NCI-H2107 treated with DMSO at 0.1 percent for 48 hours (cell line): ENCODE measurements at regions not wholly inside any gene's neighbourhood (a gene's known extent, or its start where the extent isn't known, plus 50 kb on each side); places are given as distances from the start of the nearest gene placed in this dataset.

Source experiments
- DNase-seq: peaks from one replicate; lab custom pipeline; 2025; ENCODE audit not compliant: unreplicated experiment; lab: John Stamatoyannopoulos, UW

DNA sequence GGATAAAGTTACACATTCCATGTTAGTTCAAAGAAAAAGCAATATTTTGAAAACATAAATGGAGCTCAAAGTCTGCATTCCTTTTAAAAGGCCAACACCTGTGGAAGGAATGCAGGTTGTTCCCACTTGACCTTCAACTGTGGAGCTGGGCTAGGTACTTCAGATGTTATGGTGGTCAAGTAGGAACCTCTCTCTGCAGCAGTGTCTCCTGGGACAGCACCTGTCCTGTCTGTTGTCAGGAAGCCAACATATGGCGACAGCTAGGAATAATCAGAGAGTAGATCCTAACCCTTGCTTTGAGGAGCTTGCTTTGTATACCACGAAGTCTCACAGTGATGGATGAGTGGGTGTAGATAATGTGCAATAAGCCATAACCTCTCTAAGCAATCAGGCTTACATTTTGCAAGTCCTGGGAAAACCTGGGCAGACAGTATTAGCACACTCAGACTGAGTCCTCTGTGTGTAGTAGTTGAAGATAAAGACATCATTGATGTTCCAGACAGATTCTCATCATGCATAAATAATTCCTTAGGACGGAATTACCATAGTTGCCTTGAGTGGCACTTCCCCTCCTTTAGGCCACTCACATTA, 347.5 kb downstream of the PRL start:
- no peak for DNase-seq

DNA sequence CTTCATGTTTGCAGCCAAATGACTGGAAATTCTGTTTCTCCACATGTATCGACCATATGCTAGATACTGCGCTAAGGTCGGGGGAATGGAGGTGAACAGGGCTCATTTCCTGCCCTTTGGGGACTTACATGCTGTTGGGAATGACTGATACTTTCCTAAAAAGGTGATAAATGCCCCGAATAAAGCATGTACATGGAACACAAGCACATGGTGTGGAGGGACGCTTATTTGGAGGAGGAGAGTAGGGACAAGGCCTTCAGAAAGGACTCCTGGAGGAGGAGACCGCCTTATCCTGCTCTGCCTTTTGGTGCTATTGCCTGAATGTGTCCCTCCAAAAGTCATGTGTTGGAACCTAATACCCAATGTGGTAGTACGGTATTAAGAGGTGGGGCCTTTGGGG, 344.5 kb downstream of the PRL start:
- no peak for DNase-seq

DNA sequence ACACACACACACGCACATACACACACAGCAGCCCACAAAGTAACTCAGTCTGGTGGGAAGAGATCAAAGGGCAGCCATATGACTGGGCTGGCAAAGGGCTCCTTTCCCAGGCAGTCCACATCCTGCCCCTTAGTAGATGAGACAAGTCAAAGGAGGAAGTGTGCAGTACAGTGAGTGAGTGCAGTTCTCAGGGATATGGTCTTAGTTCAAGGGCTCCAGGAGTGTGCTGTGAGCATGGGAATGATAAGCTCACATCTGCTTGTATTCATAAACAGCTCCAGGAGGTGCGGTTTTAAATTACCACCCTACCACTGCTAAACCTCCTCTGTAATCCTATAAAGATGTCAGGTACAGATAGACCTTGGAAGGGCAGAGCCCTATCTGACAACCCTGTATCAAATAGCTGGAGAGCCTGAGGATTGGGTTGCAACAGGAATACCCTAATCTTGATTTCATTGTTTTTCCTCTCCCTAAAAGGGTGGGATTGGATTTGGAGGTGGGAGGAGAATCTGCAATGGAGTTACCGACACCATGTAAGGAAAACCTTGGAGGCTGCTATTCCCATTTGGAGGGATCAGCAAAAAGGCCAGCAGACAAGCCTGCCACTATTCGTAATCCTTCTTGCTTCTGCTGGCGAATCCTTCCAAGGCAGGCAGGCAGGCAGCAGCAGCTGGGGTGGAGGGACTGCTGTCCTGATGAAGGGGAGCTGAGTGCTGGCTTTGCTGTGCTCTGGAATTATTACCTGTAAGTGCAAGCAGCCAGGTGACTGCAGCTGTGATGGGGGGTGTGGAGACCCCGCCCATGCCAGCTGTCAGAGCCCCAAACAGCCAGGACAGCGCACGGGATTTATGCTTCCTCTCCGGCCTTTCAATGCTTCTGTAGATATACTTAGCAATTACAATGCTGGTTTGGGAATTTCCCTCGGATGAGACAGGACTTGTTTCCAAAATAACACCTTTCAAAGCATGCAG, 342.7 kb downstream of the PRL start:
- DNase-seq, result peak; percentile 52

DNA sequence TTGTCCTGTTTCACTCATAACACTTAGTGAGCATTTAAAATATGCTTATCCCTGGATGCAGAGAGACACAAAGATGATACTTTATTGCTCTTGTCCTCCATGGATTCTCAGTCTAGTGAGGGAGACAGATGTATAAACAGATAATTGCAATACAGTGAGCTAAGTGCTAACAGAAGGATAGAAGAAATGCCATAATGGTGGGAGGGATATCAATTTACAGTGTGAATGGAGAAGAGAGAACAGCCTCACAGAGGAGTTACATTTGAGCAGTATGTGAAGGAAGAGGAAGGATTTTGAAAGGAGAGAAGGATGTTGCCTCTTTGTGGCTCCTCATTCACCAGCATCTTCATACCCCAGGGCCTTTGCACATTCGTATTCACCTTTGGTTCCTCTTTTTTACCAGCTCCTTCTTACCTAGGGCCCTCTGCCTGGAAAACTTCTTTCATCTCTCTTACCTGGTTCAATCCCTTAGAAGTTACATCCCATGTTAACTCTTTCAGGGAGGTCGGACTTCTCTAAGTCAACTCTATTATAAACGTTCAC, 341.7 kb downstream of the PRL start:
- no peak for DNase-seq

GRCh38 chr6:21955951-21956350, 340.9 kb downstream of the PRL start:
- no peak for DNase-seq

DNA sequence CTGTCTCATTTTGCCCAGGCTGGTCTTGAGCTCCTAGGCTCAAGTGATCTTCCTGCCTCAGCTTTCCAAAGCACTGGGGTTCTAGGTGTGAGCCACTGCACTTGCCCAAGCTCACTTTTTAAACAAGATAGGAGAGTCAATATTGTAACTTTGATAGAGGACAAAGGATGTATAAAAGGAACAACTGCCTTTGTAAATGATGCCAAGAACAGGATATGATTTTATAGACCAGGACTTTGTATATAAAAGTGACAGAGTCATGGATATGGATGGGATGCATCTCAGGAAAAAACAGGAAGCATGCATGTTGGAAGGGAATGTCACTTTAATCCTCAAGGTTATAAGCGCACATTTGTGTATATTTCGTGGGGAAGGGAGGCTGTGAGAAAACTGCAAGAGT, 338.4 kb downstream of the PRL start:
- DNase-seq, result no peak

DNA sequence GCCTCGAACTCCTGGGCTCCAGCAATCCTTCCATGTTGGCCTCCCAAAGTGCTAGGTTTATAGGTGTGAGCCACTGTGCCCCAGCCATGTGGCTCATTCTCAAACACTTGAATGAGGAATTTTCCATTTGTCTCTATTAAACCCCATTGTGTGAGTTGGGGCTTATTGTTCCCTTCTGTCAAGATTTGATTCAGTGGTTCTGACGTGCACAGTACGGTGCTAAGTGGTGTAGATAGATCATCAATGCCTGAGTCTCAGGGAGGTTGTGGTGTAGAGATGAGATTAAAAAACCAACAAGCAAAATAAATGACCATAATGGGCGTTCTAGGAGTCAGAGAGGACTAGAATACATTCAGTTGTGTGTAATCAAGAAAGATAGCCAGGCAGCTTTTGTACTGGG, 335.6 kb downstream of the PRL start:
- DNase-seq, result no peak

DNA sequence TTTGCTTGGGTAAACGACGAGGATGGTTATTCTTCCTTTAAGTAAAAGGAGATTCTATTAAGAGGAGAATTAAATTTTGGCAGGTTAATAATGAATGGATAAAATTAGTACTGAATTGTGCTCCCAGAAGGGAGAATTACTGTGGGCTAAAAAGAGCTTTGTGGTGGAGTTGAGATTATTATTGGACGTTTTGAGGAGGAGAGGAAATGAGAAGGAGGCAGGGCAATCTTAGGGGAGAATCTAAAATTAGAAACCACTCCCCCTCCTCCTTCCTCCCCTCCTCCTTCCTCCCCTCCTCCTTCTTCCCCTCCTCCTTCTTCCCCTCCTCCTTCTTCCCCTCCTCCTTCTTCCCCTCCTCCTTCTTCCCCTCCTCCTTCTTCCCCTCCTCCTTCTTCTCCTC, 331.8 kb downstream of the PRL start:
- no peak for DNase-seq

GRCh38 chr6:21965953-21966539, 330.8 kb downstream of the PRL start:
- no peak for DNase-seq

DNA sequence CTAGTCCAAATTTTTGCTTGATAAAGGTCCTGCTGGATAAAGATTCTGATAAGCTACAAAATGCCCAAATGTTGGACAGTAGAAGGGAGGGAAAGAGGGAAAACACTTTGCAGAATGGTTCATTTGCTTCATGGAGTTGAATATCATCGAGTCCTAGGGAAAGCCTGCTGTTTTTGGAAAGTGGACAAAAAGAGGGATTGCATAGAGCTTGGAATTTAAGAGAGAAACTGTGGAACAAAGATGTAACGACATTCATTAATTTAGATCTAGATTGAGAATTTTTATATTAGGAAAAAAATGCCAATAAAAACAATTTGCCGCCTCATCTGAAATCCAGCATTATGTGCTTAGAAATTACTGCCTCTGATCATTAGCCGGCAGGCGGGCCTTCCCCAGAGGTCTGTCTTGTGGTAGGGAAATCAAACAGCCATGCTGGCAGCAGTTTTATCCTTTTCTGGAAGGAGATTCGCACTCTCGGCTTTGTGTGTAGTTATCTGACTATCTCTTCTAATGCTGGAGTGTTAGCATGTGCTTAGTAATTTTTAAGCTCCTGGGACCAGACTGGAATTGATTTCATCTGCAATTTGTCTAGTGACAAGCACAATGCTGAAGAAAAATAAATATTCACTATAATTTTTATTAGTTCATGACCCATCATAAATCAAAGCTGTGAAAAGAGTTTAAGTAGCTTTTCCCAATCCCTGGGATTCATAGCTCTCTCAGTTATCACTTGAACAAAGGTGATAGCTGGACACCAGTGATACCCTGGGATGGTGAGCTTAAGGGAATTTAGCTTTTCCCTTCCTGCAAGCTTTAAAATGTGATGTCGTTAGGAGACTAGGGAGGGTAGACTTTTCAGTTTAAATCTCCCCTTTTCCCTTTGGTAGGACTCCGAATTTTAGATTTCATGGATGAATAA, 329.5 kb downstream of the PRL start:
- no peak for DNase-seq

DNA sequence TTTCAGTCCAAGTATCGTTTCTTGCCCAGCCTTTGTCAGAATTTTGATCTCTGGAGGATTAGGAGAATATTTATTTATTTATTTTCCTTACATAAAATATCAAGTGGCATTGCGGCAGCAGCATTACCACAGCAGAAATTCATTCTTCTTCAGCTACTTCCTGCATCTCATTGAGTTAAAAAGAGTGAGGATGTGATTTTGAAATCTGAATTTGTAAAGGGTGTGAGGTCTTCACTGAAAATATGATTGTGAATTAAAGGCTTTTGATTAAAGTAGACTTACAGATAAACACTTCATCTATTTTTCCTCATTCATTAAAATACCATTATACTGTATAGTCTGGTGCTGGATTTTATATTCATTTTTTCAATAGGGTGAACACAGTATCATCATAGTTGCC, 328.4 kb downstream of the PRL start:
- no peak for DNase-seq

- DNase-seq, result no peak
Measured at GRCh38 chr6:21969192-21969591, 327.6 kb downstream of the PRL start.

DNA sequence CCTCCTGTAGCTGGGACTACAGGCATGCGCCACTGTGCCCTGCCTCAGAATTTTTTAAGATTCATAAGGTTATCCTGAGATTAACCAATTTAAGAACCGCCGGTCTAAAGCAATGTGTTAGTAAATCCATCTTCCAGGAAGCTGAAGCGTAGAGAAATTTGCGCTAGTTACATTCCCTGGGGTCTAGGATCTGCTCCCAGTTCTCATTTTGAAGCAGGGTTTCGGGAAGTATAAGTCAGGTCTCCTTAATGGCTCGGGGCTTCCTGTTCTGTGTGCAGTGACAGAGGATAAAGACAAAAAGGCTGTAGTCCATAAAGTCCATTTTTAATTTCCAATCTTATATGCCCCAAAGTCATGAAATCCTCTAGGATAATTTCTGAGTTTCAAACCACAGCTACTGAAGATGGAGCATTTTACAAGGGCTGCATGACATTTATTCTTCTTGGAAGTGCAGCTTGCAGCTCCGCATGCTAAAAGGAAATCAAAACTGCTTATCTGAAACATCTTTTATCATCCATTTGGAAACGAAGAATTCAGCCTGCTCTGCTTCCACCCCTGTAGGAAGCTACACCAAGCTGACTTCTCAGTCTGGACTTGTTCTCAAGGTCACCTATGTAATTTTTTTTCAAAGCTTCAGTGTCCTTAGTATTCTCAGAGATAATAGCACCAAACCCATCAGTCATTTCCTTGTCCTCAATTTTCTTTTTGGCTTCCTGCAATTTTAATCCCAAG, 326.1 kb downstream of the PRL start:
- no peak for DNase-seq

DNA sequence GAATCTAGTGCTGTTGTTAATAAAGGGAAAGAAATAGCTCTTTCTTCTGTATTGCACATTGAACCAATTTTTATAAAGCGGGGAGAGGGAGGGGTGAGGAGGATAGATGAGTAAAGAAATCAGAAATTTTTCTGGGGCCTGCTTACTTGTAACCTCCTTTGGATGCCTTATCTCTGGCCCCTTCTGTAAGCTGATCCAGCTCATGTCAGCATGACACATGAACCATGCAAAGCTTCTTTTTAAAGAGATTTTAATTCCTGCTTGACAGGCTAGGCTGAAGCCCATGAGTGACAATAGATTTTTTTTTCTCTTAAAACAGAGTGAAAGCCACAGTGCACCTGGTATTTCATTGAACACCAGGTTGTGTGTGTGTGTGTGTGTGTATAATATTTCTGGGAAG, 325.3 kb downstream of the PRL start:
- DNase-seq, result peak; percentile 64

GRCh38 chr6:21972516-21972915, 324.3 kb downstream of the PRL start:
- DNase-seq, result no peak

DNA sequence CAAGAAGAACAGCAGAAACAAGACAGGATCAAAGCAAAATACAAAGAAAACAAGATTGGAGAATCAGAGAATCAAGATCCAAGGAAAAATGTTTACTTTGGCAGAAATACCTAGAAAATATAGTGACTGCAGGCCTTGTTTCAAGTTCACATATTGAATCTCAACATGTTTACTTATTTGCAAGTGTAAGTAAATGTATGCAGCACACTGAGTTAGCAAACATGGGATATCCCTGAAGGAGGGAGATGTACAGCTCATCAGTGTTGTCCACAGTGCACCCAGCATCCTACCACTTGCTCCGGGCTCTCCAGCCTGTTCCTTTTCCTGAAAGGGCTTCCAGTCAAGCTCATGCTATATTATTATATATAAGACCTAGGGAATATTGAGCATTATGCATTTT, 319.5 kb downstream of the PRL start:
- DNase-seq, result no peak

GRCh38 chr6:21981235-21981833, 315.5 kb downstream of the PRL start:
- no peak for DNase-seq

DNA sequence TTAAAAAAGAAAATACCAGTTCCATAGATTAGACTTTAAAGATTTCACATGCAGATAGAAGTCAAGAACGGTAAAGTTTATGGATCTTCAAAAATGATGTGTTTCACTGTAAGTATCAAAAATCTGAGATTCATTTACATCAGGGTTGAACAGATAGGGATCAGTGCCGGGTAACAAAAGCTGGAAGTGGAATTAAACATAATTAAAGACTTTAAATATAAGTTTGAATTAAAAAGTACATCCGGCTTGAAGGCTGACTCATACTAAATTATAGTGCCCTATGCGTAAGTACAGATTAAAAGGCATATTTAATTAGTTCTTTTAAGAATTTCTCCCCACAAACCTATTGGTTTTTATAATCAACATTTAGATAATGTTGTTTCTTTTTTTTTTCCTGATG, 312.7 kb downstream of the PRL start:
- no peak for DNase-seq

DNA sequence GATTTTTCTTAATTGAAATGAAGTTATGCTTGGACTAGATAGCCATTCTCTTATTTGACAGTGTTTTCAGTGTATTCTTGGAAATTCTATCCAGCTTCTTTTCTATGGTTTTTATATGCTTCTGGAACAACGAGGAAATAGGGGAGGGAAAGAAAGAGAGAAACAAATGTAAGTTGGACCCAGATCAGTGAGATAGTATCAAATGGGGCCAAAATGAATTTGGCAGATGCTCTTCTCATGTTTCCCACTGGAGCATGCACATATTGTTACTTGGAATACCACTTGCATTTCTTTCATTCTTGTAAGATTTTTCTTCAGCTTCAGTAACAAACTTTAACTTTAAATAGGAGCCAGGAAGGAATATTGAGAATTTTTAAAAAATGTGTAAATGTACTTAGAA, 312.3 kb downstream of the PRL start:
- no peak for DNase-seq

DNA sequence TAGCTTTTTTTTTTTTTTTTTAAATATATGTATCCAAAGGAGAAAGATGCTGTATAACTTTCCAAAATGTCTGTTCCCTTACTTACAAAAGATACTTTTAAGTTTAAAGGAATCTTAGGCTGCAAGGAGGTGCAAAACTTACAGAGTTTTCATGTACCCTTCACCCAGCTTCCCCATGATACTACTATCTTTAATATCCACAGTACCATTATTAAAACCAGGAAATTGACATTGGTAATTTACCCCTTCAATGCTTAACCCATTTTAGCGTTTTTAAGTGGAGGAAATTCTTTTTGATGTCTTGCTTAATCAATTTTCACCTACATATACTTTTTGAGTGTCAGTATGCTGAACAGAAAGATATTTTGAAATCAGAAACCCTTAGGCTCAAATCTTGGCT, 310.9 kb downstream of the PRL start:
- DNase-seq, result no peak
